Smooth muscle cell (in vitro differentiated cells): ENCODE measurements at regions not wholly inside any gene's neighbourhood (a gene's known extent, or its start where the extent isn't known, plus 50 kb on each side); places are given as distances from the start of the nearest gene placed in this dataset.

Experiments used
- DNase-seq: peaks from one replicate; lab custom pipeline; 2025; ENCODE audit not compliant: unreplicated experiment; lab: John Stamatoyannopoulos, UW
- H2AFZ ChIP-seq: fragments of 200-600 bp; sonication (generic); 2 replicates; pipeline ENCODE4 v1.6.0; 2016; ENCODE audit warnings: antibody characterized with exemption, low read depth, mild to moderate bottlenecking
- H3F3A ChIP-seq: fragments of 200-600 bp; sonication (generic); 2 replicates; pipeline ENCODE4 v1.6.0; 2017; ENCODE audit warnings: antibody characterized with exemption, low read depth
- H3K27ac ChIP-seq: fragments of 200-600 bp; sonication (generic); 2 replicates; pipeline ENCODE4 v1.5.1; 2016; ENCODE audit warnings: low read depth, mild to moderate bottlenecking
- H3K27me3 ChIP-seq: fragments of 200-600 bp; sonication (generic); 2 replicates; pipeline ENCODE4 v1.6.1; 2016; ENCODE audit warnings: low read depth, mild to moderate bottlenecking
- H3K36me3 ChIP-seq: fragments of 200-600 bp; sonication (generic); 2 replicates; pipeline ENCODE4 v1.5.1; 2016; ENCODE audit warnings: low read depth
- H3K4me1 ChIP-seq: fragments of 200-600 bp; sonication (generic); 2 replicates; pipeline ENCODE4 v1.5.1; 2016; ENCODE audit warnings: low read depth
- H3K4me2 ChIP-seq: fragments of 200-600 bp; sonication (generic); 2 replicates; pipeline ENCODE4 v1.6.0; 2016; ENCODE audit warnings: mild to moderate bottlenecking
- H3K4me3 ChIP-seq: fragments of 200-600 bp; sonication (generic); 2 replicates; pipeline ENCODE4 v1.5.1; 2016; ENCODE audit warnings: mild to moderate bottlenecking
- H3K79me2 ChIP-seq: fragments of 200-600 bp; sonication (generic); 2 replicates; pipeline ENCODE4 v1.6.0; 2016; ENCODE audit warnings: low read depth, mild to moderate bottlenecking
- H3K9ac ChIP-seq: fragments of 200-600 bp; sonication (generic); 2 replicates; pipeline ENCODE4 v1.6.0; 2016; ENCODE audit warnings: low read depth
- H3K9me3 ChIP-seq: fragments of 200-600 bp; sonication (generic); replicated peaks from 2 replicates; pipeline ENCODE4 v1.5.1; 2016; ENCODE audit warnings: low read depth
- H4K20me1 ChIP-seq: fragments of 200-600 bp; sonication (generic); 2 replicates; pipeline ENCODE4 v1.6.0; 2016; ENCODE audit warnings: low read depth
- WGBS: methylation state at CpG from one replicate; pipeline ENCODE4 v1.1.7; 2016; ENCODE audit warnings: low lambda C conversion rate; 5-methylcytosine and 5-hydroxymethylcytosine counted together
- TF ChIP-seq, protein P1 (sequence below): fragments of 200-600 bp; sonication (generic); IDR thresholded peaks from 2 replicates; pipeline ENCODE4 v1.5.1; 2017; ENCODE audit warnings: borderline replicate concordance, mild to moderate bottlenecking, antibody characterized with exemption; ENCODE audit not compliant: insufficient read depth, poor library complexity, severe bottlenecking

DNA sequence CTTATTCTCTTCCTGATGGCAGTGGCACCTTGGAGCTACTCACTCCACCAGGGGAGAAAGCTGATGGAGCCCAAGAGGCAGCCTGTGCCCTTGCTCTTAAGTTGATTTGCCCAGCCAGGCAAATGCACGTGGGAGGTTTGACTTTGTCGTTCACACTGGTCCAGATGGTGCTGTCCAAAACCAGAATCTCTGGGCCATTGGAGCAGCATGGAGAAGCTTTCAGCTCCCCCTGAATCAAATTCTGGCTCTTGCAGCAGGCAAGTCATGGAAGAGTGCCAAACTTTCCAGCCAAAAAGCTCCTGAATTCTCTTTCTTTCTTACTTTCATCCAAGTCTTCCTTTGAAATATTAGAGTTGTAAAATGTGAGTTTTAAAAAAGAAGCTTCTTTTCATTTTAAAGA lies 970.4 kb downstream of the RPA4 start:
- TF ChIP-seq, protein P1, sequence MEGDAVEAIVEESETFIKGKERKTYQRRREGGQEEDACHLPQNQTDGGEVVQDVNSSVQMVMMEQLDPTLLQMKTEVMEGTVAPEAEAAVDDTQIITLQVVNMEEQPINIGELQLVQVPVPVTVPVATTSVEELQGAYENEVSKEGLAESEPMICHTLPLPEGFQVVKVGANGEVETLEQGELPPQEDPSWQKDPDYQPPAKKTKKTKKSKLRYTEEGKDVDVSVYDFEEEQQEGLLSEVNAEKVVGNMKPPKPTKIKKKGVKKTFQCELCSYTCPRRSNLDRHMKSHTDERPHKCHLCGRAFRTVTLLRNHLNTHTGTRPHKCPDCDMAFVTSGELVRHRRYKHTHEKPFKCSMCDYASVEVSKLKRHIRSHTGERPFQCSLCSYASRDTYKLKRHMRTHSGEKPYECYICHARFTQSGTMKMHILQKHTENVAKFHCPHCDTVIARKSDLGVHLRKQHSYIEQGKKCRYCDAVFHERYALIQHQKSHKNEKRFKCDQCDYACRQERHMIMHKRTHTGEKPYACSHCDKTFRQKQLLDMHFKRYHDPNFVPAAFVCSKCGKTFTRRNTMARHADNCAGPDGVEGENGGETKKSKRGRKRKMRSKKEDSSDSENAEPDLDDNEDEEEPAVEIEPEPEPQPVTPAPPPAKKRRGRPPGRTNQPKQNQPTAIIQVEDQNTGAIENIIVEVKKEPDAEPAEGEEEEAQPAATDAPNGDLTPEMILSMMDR = no peak
- Histone ChIP-seq H3K27me3 (no peaks in the 10 kb centered on the region), H3K4me1 (no peaks in the 10 kb centered on the region), H4K20me1 (no peaks in the 10 kb centered on the region), H3K27ac (no peak overlapping the region), H3F3A (peaks cover 6% of the 10 kb centered on the region), H3K4me3 (no peak overlapping the region), H3K9me3 (no peaks in the 10 kb centered on the region), H3K9ac (no peak overlapping the region), H2AFZ (no peak overlapping the region), H3K4me2 (no peak overlapping the region), H3K79me2 (no peaks in the 10 kb centered on the region), H3K36me3 (no peaks in the 10 kb centered on the region)
- WGBS = 81% methylated on average over 2 of the region's 2 CpGs
- DNase-seq = no peak

DNA sequence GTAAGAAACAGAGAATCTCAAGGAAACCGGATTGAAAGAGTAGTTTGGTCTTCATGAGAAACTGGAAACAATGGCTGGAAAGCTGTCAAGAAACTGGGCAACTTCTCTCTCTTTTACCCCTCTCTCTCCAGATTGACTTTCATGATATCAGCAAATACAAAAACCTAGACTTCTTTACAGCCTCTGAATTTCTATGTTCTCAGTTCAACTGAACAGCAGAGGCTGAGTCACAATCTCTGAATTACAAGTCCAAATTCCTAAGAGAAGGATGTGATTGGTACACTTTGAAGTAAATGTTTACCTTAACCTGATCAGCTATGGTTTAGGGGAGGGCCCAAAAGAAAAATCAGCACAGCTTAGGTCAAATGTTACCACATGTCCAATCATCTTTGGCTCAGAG lies 974.9 kb downstream of the RPA4 start:
- Histone ChIP-seq H4K20me1 (no peaks in the 10 kb centered on the region), H3K36me3 (no peaks in the 10 kb centered on the region), H3K4me2 (no peak overlapping the region), H3K9me3 (no peaks in the 10 kb centered on the region), H3K9ac (no peak overlapping the region), H3F3A (no peaks in the 10 kb centered on the region), H3K4me1 (peaks cover 8% of the 10 kb centered on the region), H3K4me3 (no peak overlapping the region), H2AFZ (no peak overlapping the region), H3K27ac (no peak overlapping the region), H3K27me3 (no peaks in the 10 kb centered on the region), H3K79me2 (no peaks in the 10 kb centered on the region)
- WGBS = 94% methylated on average over 1 of the region's 1 CpG
- TF ChIP-seq, protein P1 = no peak
- no peak for DNase-seq

DNA sequence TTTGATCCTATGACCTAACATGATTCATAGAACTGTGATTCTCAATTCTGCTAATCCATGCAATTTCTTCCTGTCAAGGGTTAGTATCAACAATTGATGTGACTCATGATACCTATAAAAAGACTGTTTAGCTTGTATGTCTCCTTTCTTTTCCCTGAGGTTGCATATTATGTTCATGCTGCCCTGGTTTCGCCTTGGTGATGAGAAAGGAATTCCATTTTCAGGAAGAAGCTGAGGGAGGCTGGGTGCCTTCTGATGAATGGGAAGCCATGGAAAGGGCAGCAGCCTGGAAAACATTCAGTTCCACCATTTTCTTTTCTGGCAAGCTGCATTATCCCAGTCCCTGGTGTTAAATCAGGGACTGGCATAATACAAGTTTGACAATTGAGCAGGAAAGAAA lies 976.5 kb downstream of the RPA4 start:
- Histone ChIP-seq H3F3A (no peaks in the 10 kb centered on the region), H3K9me3 (no peaks in the 10 kb centered on the region), H4K20me1 (no peaks in the 10 kb centered on the region), H3K79me2 (no peaks in the 10 kb centered on the region), H3K27me3 (no peaks in the 10 kb centered on the region), H3K27ac (peak overlapping the region; percentile 44), H3K9ac (no peak overlapping the region), H3K36me3 (no peaks in the 10 kb centered on the region), H3K4me3 (no peak overlapping the region), H3K4me2 (no peak overlapping the region), H3K4me1 (peaks cover 10% of the 10 kb centered on the region), H2AFZ (peak overlapping the region; percentile 73)
- TF ChIP-seq, protein P1 = no peak
- DNase-seq = no peak
- 63% methylated on average over 1 of the region's 1 CpG for WGBS

DNA sequence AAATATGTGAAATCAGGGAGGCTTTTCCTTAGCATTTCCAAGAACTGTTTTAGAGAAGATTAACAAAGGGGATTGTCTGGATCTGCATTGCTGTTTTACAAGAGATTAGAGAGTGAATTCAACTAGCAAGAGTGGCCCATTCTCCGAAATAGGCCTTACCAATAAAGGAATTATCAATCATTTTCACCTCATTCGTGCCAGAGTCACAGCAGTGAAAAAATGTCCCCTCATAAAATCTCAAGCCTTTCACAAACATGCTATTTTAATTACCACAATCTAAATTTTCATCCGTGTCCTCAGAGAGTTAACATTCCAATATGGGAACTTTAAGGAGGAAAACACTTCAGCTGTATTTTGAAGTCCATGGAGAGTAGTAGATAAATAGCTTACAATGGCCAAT lies 979.6 kb downstream of the RPA4 start:
- Histone ChIP-seq H3K36me3 (no peaks in the 10 kb centered on the region), H4K20me1 (no peaks in the 10 kb centered on the region), H3F3A (no peaks in the 10 kb centered on the region), H3K79me2 (no peaks in the 10 kb centered on the region), H3K4me1 (peaks cover 10% of the 10 kb centered on the region), H3K4me2 (peak overlapping the region; percentile 77), H3K9ac (no peak overlapping the region), H3K27ac (peak overlapping the region; percentile 25), H3K9me3 (no peaks in the 10 kb centered on the region), H3K27me3 (no peaks in the 10 kb centered on the region), H2AFZ (peak overlapping the region; percentile 71), H3K4me3 (no peak overlapping the region)
- DNase-seq = no peak
- WGBS = 10% methylated on average over 3 of the region's 3 CpGs
- TF ChIP-seq, protein P1 = no peak
